CD4-positive, alpha-beta T cell (primary cell): ENCODE measurements at regions not wholly inside any gene's neighbourhood (a gene's known extent, or its start where the extent isn't known, plus 50 kb on each side); places are given as distances from the start of the nearest gene placed in this dataset.
A peak's percentile ranks its signal among the peaks of the same experiment; 100 is the strongest.

Experiments used
- ATAC-seq: fragments of 200-7000 bp; cut with Tn5 transposase; one replicate; pipeline ENCODE4 v1.10.0; 2022; ENCODE audit warnings: mild to moderate bottlenecking; ENCODE audit not compliant: poor library complexity
- CTCF ChIA-PET: fragments of 350-600 bp; sonication (Branson Sonifier 250); formaldehyde crosslinking; loops from one replicate; lab custom pipeline; 2021; ENCODE audit warnings: antibody characterized with exemption, inconsistent platforms; lab: Charles Lee
- POLR2A ChIA-PET: fragments of 350-600 bp; sonication (Branson Sonifier 250); formaldehyde crosslinking; loops from one replicate; lab custom pipeline; 2021; ENCODE audit warnings: antibody characterized with exemption, inconsistent platforms; lab: Charles Lee
- DNase-seq, 14 experiments: peaks; one replicate each; pipeline ENCODE4 v3.0.0-alpha.2; 2013 to 2020; ENCODE audit warnings: mixed read lengths in 2 of 14
- H3K27ac ChIP-seq, 2 donors: one replicate each; pipeline versions ENCODE4 v1.5.1 to v1.7.0; 2013; ENCODE audit warnings: low read length in 2 of 2, low read depth in 1 of 2, mild to moderate bottlenecking in 1 of 2
- H3K27me3 ChIP-seq, 2 experiments: 1 replicate in 1 of 2; 2 replicates in 1 of 2; pipeline versions ENCODE4 v1.6.1 to v1.7.0; 2013; ENCODE audit warnings: low read length in 2 of 2, control low read depth in 1 of 2, mild to moderate bottlenecking in 1 of 2, moderate library complexity in 1 of 2; ENCODE audit not compliant: insufficient read depth in 2 of 2, control insufficient read depth in 1 of 2
- H3K36me3 ChIP-seq: one replicate; pipeline ENCODE4 v1.6.1; 2013; ENCODE audit warnings: low read length, control low read depth; ENCODE audit not compliant: insufficient read depth
- H3K4me1 ChIP-seq: one replicate; pipeline ENCODE4 v1.6.1; 2013; ENCODE audit warnings: low read length, control low read depth; ENCODE audit not compliant: insufficient read depth
- H3K4me3 ChIP-seq: one replicate; pipeline ENCODE4 v1.5.1; 2013; ENCODE audit warnings: mild to moderate bottlenecking, low read length, moderate library complexity
- H3K9me3 ChIP-seq, 2 experiments: 1 replicate in 1 of 2; 2 replicates in 1 of 2; pipeline versions ENCODE4 v1.6.1 to v1.7.0; 2013; ENCODE audit warnings: low read length in 2 of 2, mild to moderate bottlenecking in 2 of 2, control low read depth in 1 of 2, moderate library complexity in 1 of 2; ENCODE audit not compliant: control insufficient read depth in 1 of 2, insufficient read depth in 1 of 2
- H3K27ac Mint-ChIP-seq: one replicate; pipeline ENCODE4 v1.8.0; 2020; ENCODE audit warnings: mixed read lengths
- H3K27me3 Mint-ChIP-seq: one replicate; pipeline ENCODE4 v1.8.0; 2021; ENCODE audit warnings: mixed read lengths
- H3K36me3 Mint-ChIP-seq: one replicate; pipeline ENCODE4 v1.8.0; 2021; ENCODE audit warnings: low read depth, mixed read lengths
- H3K4me1 Mint-ChIP-seq: one replicate; pipeline ENCODE4 v1.8.0; 2021; ENCODE audit warnings: low read depth, mixed read lengths
- H3K4me3 Mint-ChIP-seq: one replicate; pipeline ENCODE4 v1.8.0; 2020; ENCODE audit warnings: mild to moderate bottlenecking, mixed read lengths
- H3K9me3 Mint-ChIP-seq: one replicate; pipeline ENCODE4 v1.8.0; 2020; ENCODE audit warnings: mixed read lengths
- intact Hi-C, 2 experiments: fragments of 100-400 bp; cut with DNase I in 1 of 2; cut with micrococcal nuclease in 1 of 2; formaldehyde crosslinking; loops; one replicate each; pipeline versions ENCODE4 v1.15.1 to v1.9.0; 2023 to 2025; cut with DNase I, micrococcal nuclease
- TF ChIP-seq, protein P1 (sequence below): fragments of 200-600 bp; IDR thresholded peaks from one replicate; pipeline ENCODE4 v1.8.0; 2022; ENCODE audit warnings: antibody characterized with exemption, mild to moderate bottlenecking

DNA sequence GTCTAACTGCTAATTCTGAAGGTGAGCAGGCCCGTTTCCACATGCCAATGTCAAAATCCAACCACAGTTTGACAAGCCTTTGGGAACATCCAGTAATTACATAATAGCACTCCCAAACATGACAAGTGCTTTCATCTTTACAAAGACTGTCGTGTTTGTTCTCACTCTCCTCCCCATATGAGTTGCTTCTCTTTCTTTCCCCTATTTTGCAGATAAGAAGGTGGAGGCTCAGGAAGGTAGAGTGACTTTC lies 55.9 kb upstream of the CD44 start:
- no peak for ATAC-seq
- no peaks in the 10 kb centered on the region for H3K9me3 Mint-ChIP-seq
- H3K36me3 Mint-ChIP-seq = no peaks in the 10 kb centered on the region

DNA sequence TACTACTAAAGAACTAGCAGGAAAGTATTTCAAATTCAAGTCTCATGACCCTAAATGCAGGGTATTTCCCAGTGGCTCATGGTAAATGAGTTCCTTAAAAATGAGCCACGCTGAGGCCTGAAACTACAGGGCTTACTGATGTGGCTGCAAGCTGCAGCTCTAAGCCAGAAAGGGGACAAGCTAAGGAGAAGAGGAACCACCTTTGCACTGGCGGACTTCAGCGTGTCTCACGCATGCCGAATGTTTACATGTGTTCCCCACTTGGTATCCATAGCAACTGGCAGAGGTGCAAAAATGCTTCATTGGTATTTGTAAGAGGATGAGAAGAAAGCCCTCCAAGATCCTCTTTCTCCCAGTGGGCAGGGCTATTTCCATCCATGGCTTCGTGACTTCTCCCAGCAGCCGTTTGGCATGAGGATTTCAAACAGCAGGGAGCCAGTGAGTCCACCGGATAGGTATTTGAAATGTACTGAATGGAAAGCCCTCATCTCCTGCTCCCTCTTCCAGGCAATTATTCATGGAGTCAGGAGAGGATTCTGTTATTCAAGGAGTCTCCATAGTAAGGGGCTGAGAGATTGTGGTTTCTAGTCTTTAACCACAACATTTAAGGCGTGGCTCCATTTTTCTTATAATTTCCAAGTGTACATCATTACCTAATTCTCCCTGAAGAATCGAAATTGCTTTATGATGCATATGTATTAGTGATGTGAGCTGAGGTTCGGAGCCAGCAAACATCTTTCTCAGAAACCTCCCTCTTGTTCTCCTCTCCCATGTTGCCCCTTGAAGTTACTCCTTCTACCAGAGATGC lies 55.3 kb upstream of the CD44 start:
- intact Hi-C loops = loop anchor here (1.0 to 5.0 kb wide), 7 partner anchors 21 to 79 kb away; partner anchors contain the start of gene CD44 (in 1 of the 2)
- DNase-seq (peak; percentile 41 to 96 (median 63)), ATAC-seq (peak; percentile 56)
- Mint-ChIP-seq H3K36me3 (no peaks in the 10 kb centered on the region), H3K9me3 (no peaks in the 10 kb centered on the region), H3K4me1 (peaks cover 97% of the 10 kb centered on the region), H3K4me3 (peak overlapping the region; percentile 83), H3K27me3 (no peaks in the 10 kb centered on the region), H3K27ac (peak overlapping the region; percentile 98)
- H3K4me1 ChIP-seq = peaks cover 84% of the 10 kb centered on the region
- CTCF ChIA-PET = interaction anchor here (1.3 to 1.8 kb wide), 3 partner anchors 36 to 222 kb away, joined by 4 to 6 read pairs (median 5); no protein-coding TSS in a partner anchor
- H3K36me3 ChIP-seq = no peaks in the 10 kb centered on the region
- no peaks in the 10 kb centered on the region for H3K9me3 ChIP-seq
- peak overlapping the region; percentile 95 to 99 for H3K27ac ChIP-seq
- no peaks in the 10 kb centered on the region for H3K27me3 ChIP-seq
- peak overlapping the region; percentile 47 for H3K4me3 ChIP-seq
- POLR2A ChIA-PET = interaction anchor here (0.9 to 4.4 kb wide), 10 partner anchors 22 to 82 kb away, joined by 3 to 30 read pairs (median 4); partner anchors contain the start of gene CD44
- TF ChIP-seq, protein P1, sequence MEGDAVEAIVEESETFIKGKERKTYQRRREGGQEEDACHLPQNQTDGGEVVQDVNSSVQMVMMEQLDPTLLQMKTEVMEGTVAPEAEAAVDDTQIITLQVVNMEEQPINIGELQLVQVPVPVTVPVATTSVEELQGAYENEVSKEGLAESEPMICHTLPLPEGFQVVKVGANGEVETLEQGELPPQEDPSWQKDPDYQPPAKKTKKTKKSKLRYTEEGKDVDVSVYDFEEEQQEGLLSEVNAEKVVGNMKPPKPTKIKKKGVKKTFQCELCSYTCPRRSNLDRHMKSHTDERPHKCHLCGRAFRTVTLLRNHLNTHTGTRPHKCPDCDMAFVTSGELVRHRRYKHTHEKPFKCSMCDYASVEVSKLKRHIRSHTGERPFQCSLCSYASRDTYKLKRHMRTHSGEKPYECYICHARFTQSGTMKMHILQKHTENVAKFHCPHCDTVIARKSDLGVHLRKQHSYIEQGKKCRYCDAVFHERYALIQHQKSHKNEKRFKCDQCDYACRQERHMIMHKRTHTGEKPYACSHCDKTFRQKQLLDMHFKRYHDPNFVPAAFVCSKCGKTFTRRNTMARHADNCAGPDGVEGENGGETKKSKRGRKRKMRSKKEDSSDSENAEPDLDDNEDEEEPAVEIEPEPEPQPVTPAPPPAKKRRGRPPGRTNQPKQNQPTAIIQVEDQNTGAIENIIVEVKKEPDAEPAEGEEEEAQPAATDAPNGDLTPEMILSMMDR = no peak

More for the DNA sequence above, 55.9 kb upstream of the CD44 start:
- intact Hi-C loops = loop anchor here (1.0 to 5.0 kb wide), 6 partner anchors 36 to 79 kb away; partner anchors contain the start of gene CD44 (in 1 of the 2)
- Histone ChIP-seq H3K36me3 (no peaks in the 10 kb centered on the region), H3K27me3 (no peaks in the 10 kb centered on the region), H3K27ac (peak overlapping the region; percentile 95 to 99), H3K9me3 (no peaks in the 10 kb centered on the region), H3K4me3 (peak overlapping the region; percentile 47), H3K4me1 (peaks cover 84% of the 10 kb centered on the region)
- Mint-ChIP-seq H3K27me3 (no peaks in the 10 kb centered on the region), H3K27ac (peak overlapping the region; percentile 98), H3K4me1 (peaks cover 97% of the 10 kb centered on the region), H3K4me3 (peak overlapping the region; percentile 83)
- TF ChIP-seq, protein P1 = no peak
- DNase-seq = no peak
- POLR2A ChIA-PET = interaction anchor here (0.8 to 4.4 kb wide), 11 partner anchors 23 to 82 kb away, joined by 3 to 30 read pairs (median 4); partner anchors contain the start of gene CD44
- CTCF ChIA-PET = interaction anchor here (1.0 to 1.4 kb wide), 3 partner anchors 36 to 150 kb away, joined by 3 to 6 read pairs (median 5); no protein-coding TSS in a partner anchor

DNA sequence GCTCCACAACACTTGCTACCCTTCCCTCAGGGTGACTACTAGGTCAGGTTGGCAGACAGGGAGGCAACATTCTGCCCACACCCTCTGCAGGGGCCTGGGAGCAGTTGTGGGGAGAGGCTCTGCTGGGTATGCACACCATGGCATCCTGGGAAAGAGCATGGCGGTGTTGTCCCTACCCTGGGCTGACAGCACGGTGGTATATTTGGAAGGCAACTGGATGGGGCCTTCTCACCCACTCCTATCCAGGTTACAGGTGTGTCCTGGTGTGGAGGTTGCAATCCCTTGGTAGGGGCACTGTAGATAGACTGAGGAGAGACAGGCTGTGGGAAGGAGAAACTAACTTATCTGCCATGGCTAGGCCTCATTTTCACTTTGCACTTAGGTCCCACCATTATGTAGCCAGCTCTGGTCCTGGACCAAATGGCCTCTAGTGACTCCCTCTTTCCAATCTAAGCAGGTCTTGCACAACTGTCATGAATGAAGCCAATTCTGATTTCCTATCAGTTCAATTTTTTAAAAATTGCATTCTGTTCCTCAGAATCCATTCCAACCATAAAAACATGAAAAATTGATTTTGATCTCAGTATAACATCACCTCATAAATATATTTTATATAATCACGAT lies 54.0 kb upstream of the CD44 start:
- intact Hi-C loops = loop anchor here (2.0 to 5.0 kb wide), 6 partner anchors 20 to 302 kb away; no protein-coding TSS in a partner anchor
- Histone ChIP-seq H3K27me3 (no peaks in the 10 kb centered on the region), H3K9me3 (no peaks in the 10 kb centered on the region), H3K4me3 (no peak overlapping the region), H3K4me1 (peaks cover 78% of the 10 kb centered on the region), H3K36me3 (no peaks in the 10 kb centered on the region), H3K27ac (peak overlapping the region; percentile 95 to 99)
- ATAC-seq = no peak
- no peaks in the 10 kb centered on the region for H3K36me3 Mint-ChIP-seq
- no peaks in the 10 kb centered on the region for H3K9me3 Mint-ChIP-seq
- POLR2A ChIA-PET = interaction anchor here (0.9 to 4.4 kb wide), 4 partner anchors 38 to 70 kb away, joined by 3 to 30 read pairs (median 4); partner anchors contain the start of gene CD44
- TF ChIP-seq, protein P1 = no peak
- no peaks in the 10 kb centered on the region for H3K27me3 Mint-ChIP-seq
- CTCF ChIA-PET = interaction anchor here (1.8 kb wide), 1 partner anchor 221 kb away, joined by 4 read pairs; no protein-coding TSS in a partner anchor
- peak overlapping the region; percentile 98 for H3K27ac Mint-ChIP-seq
- no peak overlapping the region for H3K4me3 Mint-ChIP-seq
- peaks cover 94% of the 10 kb centered on the region for H3K4me1 Mint-ChIP-seq
- DNase-seq = no peak
